ENCODE measurements at regions not wholly inside any gene's neighbourhood (a gene's known extent, or its start where the extent isn't known, plus 50 kb on each side); places are given as distances from the start of the nearest gene placed in this dataset.
"Not testable (repeated sequence)": the region's sequence is repeated elsewhere in the genome, so short reads cannot be mapped to it uniquely, and the experiment has no call there.

DNA sequence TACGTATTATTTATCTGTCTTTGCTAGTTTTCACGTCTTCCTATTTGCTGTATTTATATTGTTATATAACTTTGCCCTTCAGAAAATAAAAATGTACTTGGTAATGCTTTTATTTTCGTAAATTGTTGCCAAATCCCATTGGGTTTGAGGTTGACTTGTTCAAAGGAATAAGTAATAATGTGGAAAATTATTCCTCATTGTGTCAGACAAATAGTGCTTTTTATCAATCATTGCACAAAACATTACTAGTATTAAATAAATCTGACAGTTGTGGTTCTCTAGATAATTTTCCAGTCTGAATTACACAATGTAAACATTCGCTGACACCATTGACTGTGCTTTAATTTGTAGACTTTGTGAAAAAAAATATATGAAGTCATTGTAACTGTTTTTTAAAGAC, 798.3 kb upstream of the TMEFF2 start:
- no peak for DNase-seq

DNA sequence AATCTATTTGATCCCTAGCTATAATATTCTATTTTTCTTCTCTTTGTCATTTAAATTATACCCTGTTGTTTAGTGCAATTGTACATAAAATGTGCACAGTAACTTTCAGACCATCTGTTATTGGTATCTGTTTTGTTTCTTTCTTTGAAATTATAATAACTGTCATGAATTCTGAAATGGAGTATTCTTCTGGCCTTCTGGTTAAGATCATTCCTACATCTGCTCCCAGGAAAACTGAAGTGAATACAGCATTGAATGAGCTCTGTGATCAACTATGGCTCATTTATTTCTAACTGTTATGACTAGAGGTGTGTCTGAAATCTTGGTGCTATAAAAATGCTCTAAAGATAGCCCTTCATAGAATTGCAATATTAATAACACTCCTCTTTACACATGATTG, 788.4 kb upstream of the TMEFF2 start:
- no peak for DNase-seq

DNA sequence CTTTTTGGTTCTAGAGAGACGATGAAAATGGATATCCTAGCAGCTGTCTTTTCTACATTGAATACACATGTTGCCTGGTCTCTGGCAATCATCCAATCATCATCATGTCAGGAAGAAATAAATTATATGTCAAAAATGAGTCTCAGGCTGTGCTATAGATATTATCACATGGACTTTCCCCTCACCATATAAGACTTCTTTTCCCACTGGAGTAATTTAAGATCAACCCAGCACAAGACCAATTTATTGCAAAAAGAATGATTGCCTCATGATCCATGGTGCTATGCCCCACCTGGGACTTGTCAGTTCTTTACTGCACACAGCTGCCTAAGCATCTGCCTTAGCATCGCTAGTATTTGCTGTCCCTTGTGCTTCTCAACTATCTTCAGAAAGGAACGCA, 783.7 kb upstream of the TMEFF2 start:
- no peak for DNase-seq

DNA sequence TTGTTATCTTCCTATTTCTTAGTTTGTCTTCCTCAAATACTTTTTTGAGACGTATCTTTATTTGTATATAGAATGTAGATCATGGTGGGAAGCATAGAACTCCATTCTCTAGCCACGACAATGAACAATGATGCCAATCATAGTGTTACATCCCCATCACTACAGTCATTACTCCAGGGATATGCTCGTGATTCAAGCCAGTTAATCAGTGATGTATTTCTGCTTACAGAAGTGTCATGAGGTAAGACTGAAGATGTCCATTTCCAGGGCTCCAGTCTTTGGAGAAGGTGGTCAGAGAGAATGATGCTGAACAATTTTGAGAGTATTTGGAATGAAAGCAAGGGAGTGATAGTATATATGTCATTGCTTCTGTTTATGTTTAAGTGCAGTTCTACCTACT, 777.2 kb upstream of the TMEFF2 start:
- DNase-seq: no peak

DNA sequence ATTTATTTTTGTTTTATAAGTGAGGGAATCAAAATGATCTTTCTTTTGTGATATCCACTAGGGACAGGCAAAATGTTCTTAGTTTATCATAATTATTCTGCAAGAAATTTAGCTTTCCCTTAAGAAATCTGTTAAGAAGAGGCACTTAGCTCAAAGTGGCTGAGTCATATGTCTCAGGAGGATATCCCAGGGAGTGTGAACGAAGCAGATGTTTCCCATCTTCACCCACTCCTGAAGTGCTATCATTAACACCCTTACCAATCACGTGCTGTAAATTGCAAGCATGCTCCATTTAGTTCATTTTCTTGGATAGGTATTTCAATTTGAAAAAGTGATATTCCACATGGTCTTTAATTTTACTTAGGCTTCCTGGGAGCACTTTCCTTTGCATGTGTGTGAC, 774.3 kb upstream of the TMEFF2 start:
- DNase-seq: no peak

DNA sequence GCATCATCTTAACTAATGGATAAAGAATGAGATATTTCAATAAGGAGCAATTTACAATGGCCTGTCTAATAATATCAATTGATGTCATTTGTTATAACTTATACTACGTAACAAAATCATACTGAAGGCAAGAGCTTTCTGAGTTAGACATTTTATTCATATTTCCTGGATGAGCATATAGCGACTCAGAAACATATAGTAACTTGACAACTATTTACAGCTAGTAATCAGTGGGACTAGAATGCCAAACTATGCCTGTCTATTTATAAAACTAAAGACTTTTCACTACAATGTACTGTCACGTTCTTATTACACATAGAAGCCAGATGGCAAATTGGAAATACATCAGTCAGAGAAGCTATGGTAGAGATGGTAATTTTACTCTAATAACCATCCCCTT, 766.2 kb upstream of the TMEFF2 start:
- DNase-seq: no peak

DNA sequence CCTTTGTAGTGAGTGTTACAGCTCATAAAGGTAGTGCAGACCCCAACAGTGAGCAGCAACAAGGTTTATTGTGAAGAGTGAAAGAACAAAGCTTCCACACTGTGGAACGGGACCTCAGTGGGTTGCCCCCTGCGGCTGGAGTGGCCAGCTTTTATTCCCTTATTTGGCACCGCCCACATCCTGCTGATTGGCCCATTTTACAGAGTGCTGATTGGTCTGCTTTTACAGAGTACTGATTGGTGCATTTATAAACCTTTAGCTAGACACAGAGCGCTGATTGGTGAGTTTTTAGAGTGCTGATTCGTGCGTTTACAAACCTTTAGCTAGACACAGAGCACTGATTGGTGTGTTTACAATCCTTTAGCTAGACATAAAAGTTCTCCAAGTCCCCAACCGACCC, 763.9 kb upstream of the TMEFF2 start:
- DNase-seq: not testable (repeated sequence)

DNA sequence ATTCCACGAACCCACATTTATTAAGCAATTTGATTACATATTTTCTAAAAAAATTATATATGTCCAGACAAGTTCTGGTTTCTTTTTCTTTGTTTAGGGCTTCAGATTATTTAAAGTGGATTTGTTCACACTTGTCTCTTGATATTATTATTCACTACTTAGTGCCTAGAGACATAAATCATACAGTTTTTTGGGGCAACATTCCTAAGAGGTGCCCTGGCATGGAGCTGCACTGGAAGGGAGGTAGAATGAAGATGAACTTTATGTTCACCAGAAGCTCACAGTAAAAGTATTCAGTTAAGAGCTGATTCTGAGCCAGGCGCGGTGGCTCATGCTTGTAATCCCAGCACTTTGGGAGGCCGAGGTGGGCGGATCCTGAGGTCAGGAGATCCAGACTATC, 762.7 kb upstream of the TMEFF2 start:
- no peak for DNase-seq

DNA sequence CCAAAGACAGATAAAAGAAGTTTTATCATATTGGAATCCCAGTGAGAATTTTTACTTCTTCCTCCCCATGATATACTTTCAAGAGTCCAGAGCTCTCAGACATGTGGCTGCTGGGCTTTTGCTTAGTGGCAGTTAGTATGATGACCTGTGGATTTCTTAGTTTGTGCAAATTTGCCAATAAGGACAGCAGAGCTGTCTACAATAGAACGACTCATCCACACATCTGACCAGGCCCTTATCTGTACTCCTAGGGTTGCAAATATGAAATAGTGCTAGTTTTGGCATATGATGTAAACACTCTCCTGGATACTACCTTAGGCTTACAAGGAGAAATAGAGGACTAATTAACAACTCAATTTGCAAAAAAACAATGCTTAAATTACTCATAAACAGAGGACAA, 758.4 kb upstream of the TMEFF2 start:
- no peak for DNase-seq

DNA sequence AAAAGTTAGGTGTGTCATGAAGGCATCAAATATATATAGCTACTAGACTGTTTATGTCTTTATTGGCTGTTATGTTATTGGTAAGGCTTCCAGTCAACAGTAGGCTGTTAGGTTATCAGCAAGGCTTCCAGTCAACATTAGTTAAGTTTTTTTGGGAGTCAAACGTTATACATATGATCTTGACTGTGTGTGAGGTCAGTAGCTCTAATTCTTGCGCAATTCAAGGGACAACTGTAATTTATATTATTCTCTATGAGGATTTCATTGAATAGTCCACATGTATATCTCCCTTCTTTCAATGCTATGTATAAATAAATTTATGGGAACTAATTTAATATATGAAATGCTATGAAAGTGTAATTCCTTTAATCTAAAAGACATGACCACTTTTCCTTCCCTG, 757.5 kb upstream of the TMEFF2 start:
- DNase-seq: no peak

DNA sequence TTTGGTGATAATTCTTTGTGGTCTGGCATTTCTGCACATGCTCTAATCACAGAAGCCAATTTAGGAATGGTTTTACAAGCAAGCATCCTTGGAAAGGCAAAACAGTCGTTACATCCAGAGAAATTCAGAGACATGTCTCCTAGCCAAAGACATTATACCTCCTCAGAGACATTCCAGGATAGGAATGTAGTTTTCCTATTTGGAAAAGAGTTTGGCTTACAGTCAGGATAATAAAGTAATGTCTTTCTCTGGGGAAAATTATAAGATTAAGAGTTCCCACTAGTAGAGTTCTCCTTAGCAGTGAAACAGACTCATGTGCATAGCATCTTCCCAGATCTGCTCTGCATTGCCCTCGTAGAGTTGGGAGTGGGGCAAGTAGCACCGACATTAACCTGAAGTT, 753.6 kb upstream of the TMEFF2 start:
- DNase-seq: no peak

DNA sequence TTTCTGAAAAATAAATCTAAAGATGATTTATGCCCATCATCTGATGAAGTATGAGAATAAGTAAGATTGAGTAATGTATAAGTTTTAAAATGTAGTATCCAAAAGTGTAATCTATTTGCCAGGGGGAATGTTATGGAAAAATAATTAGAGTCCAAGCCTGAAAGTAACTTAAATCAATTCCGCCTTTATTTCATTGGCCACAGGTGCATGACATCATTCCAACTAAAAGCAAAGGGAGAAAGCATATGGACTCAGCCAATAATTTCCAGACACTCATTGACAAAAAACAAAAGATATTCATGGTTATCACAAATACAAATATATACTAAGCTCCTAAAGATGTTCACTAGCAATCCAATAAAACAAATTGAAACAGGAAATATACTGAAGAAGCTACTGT, 752.6 kb upstream of the TMEFF2 start:
- DNase-seq: no peak

DNA sequence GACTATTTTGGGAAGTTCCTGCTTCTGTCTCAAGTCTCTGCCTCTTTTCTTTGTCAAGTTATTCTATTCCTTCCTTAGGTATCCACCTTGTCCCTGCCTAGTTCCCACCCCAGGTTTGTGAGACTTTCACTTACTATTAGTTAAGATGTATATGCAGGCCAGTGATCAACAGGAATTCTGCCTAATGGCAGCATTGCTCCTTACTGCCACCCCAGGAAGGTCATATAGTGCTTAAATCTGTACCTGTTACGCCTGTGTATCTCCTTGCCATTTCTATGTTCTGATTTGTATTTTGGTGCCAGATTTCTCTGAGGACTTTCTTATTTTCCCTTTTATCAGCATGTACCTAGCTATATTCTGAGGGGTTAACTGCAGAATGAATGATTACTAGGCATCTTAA, 746.0 kb upstream of the TMEFF2 start:
- no peak for DNase-seq

DNA sequence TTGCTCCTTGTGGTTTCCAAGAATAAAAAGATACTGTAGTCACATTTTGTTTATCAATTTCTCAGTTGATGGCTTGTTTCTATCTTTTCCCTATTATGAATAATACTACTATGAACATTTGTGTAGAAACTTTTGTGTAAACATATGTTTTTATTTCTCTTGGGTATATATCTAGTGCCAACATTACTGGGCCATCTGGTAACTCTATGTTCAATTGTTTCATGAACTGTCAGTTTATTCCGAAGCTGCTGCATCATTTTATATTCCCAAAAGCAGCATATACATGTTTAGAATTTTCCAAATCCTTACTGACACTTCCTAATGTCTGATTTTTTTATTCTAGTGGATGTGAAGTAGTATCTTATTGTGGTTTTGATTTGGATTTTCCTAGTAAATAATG, 737.6 kb upstream of the TMEFF2 start:
- DNase-seq: no peak

DNA sequence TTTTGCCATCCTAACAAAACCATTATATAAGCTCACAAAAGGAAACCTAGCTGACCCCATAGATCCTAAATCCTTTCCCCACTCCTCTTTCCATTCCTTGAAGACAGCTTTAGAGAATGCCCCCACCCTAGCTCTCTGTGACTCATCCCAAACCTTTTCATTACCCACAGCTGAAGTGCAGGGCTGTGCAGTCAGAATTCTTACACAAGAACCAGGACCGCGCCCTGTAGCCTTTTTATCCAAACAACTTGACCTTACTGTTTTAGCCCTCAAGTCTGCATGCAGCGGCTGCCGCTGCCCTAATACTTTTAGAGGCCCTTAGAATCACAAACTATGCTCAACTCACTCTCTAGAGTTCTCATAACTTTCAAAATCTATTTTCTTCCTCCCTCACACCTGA, 726.9 kb upstream of the TMEFF2 start:
- DNase-seq: not testable (repeated sequence)

DNA sequence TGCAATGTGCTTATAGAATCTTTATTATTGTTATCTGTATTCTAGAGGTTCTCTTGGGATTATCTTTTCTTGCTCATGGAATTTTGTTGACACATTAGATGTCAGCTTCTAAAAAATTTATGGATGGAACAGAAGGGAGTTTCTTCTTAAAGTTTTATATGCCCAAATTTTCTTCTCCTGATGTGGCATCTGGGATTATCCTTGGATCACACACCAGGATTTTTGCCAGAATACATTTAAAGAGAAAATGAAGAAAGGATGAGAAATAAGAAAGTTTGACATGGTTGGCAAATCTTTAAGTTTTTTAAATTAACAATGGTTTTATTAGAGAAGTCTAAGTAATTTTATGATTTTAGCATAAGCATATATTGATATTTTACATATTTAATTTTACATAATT, 706.7 kb upstream of the TMEFF2 start:
- DNase-seq: no peak

DNA sequence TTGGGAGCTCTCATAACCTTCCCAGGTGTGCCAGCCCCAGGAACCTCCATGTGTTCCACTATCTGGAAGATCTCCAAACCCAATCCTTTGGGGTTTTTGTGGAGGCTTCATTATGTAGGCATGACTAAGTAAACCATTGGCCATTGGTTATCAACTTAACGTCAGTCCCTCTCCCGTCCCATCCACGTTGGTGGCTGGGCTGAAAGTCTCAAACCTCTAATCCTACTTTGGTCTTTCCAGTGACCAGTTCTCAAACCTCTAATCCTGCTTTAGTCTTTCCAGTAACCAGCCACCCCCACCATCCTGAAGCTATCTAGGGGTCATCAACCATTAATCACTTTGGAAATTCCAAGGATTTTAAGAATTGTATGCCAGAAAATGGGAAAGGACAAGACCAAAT, 704.7 kb upstream of the TMEFF2 start:
- no peak for DNase-seq

DNA sequence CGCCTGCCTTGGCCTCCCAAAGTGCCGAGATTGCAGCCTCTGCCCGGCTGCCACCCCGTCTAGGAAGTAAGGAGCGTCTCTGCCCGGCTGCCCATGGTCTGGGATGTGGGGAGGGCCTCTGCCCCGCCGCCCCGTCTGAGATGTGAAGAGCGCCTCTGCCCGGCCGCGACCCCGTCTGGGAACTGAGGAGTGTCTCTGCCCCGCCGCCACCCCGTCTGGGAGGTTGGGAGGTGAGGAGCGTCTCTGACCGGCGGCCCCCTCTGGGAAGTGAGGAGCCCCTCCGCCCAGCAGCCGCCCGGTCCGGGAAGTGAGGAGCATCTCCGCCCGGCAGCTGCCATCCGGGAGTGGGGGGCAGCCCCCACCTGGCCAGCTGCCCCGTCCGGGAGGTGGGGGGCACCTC, 699.2 kb upstream of the TMEFF2 start:
- DNase-seq: not testable (repeated sequence)

DNA sequence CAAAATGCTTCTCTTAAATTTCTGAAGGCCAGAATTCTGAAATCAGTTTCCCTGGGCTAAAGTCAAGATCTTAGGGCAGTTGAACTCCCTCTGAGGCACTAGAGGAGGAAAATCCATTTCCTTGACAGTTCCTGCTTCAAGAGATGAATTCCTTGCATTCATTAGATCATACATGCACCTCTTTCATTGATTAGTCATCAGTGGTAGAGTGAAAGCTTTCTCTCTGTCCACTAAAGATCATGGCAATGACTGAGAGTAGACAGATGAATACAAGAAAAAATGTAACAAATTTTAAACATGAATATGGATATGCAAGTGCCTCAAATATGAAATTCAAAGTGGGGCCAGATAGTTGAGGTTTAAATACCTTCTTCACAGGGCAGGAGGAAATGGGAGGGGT, 693.4 kb upstream of the TMEFF2 start:
- DNase-seq: no peak

DNA sequence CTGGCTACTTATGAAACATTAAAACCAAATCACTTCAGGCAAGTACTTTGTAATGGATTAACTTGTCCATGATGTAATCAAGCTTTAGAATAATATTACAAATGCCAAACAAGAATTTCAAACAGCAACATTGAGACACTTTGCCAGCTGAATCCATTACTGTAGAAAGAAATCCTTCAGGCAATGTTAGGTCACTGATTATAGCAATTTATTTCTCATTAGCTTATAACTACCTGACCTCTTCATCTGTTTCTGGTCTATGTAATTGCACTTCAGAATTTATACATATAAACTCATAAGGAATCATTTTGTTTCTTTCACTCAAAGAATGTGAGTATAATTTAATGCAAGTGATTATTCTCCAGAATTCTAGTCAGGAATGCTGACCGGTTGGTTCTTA, 692.6 kb upstream of the TMEFF2 start:
- no peak for DNase-seq

DNA sequence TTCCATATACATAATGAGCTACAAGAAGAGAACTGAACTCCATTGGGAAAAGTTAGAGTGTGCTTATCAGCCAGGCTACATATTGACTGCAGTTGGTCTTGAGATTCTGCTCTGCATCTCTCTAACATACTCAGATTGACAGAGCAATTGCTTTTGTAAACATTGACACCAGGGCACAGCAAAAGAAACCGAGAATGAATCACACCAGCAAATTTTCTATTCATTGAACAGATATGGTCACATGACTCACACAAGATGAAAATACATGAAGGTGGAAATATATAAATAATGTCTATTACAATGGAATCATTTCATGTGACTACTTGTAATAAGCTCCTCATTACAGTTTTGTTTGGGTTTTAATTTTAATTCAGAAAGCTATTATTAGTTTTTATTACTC, 691.9 kb upstream of the TMEFF2 start:
- no peak for DNase-seq

DNA sequence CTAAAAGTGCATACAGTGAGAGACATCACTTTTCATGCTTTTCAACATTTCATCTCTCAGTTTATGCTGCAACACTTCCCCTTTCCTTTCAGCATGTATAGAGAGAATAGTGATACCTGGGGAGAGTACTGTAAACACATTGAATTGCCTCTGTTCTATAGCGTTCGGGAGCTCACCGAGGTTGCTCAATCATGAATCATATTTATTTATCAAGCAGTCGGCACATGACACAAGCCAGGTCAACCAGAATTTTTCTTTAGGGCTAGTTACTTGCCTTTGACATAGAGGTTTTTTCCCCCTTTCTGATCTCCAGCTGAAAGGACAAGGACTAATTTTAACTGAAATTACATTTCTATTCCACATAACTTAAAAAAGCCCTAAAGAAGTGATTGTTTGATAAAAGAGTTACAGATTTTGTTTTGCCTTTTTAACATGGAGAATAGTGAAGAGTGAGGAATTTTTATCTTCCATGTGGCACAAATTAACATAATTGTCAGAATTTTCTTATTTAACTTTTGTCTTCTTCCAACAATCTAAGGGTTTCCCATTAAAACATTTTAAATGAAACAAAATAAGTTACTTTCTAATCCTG, 690.9 kb upstream of the TMEFF2 start:
- no peak for DNase-seq

DNA sequence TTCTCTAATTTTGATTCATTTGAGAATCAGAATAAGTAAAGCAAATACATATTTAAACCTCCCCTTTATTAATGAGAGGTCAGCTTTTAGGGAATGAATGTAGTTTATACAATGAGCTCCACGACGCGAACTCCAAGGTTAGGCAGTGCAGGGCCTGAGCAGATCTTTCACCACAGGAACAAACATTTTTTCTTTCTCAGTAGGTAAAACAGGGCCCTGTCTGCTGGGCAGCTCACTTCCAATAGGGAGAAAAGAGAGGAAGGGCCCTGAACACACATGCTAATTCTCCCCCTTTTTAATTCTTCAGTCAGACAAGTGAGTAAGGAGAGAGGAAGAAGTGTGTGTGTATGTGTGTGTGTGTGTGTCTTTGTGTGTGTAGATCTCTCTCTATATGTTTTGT, 682.4 kb upstream of the TMEFF2 start:
- no peak for DNase-seq

DNA sequence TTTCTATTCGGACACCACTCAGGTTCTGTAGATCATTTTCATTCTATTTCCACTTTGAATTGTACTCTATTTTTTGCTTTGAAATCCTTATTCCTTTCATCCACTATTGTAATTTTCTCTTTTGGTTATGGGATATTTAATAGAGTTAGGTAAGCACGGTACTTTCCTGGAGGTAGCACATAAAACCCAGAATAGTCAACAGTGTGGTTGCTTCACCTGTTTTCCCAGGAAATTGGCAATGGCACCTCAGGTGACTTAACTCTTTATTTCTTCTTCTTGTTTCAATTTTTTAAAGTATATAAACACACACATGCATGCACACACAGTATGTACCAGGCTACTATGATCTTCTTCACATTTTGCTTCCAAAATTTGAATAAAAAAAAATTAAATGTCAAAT, 682.0 kb upstream of the TMEFF2 start:
- no peak for DNase-seq

DNA sequence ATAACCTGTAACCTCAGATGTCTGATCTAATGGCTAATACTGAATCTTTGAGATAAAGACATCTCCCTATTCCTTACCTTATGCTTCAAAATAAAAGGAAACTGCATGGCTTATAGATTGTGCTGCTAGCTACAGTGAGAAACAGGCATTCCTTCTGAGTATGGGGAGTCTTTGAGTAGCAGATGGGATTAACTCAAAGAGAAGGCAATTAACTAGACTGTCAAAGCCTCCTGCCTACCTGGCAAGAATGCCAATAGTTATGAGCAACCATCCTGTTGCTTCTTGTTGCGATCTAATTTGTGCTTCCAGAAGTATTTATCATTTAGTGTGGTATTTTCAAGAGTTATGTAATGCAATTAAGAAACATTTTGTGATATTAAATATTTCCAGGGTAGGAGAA, 660.0 kb upstream of the TMEFF2 start:
- DNase-seq: no peak

DNA sequence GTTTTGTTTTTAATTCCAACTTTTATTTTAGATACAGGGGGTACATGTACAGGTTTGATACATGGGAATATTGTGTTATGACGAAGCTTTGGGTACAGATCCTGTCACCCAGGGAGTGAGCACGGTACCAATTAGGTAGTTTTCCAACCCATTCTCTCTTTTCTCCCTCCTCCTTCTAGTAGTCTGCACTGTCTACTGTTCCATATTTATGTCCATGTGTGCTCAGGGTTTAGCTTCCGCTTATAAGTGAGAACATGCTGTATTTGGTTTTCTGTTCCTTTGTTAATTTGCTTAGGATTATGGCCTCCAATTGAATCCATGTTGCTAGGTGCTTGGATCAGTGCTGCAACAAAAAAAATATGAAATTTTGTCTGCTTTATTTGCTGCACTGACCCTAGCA, 659.3 kb upstream of the TMEFF2 start:
- DNase-seq: no peak
